Keratinocyte (primary cell): ENCODE measurements at regions not wholly inside any gene's neighbourhood (a gene's known extent, or its start where the extent isn't known, plus 50 kb on each side); places are given as distances from the start of the nearest gene placed in this dataset.

Source experiments
- CTCF ChIP-seq, 3 experiments: IDR thresholded peaks in 1 of 3; conservative IDR thresholded peaks in 1 of 3; optimal IDR thresholded peaks in 1 of 3; 2 replicates in 2 of 3; 3 replicates in 1 of 3; pipeline versions ENCODE3 to v1.5.1; 2011; ENCODE audit warnings: low read length in 3 of 3, mild to moderate bottlenecking in 3 of 3, moderate library complexity in 2 of 3, control low read depth in 1 of 3, inconsistent platforms in 1 of 3; ENCODE audit not compliant: insufficient read depth in 2 of 3; ENCODE audit errors: extremely low read depth in 1 of 3
- EZH2 ChIP-seq: IDR thresholded peaks from one replicate; pipeline ENCODE4 v1.6.1; 2012; ENCODE audit warnings: inconsistent platforms, mild to moderate bottlenecking, low read length, moderate library complexity

GRCh38 chr20:47897461-47897860 is 112.2 kb upstream of the SULF2 start:
- TF ChIP-seq CTCF (optimal IDR thresholded peaks at IDR 0.05 in 1 of 3, IDR thresholded peaks at IDR 0.05 in 1 of 3, conservative IDR thresholded peaks at IDR 0.05 in 1 of 3; ENCODE audit: extremely low read depth in 1 of 3, insufficient read depth in 2 of 3, low read length in 3 of 3) (no peak), EZH2 (no peak)
